ENCODE measurements at regions not wholly inside any gene's neighbourhood (a gene's known extent, or its start where the extent isn't known, plus 50 kb on each side); places are given as distances from the start of the nearest gene placed in this dataset.

GRCh38 chr5:34511481-34511880 is 144.6 kb upstream of the RAI14 start:
- DNase-seq, result no peak

- DNase-seq, result no peak
Observed at GRCh38 chr5:34511915-34512314, 144.2 kb upstream of the RAI14 start.

DNA sequence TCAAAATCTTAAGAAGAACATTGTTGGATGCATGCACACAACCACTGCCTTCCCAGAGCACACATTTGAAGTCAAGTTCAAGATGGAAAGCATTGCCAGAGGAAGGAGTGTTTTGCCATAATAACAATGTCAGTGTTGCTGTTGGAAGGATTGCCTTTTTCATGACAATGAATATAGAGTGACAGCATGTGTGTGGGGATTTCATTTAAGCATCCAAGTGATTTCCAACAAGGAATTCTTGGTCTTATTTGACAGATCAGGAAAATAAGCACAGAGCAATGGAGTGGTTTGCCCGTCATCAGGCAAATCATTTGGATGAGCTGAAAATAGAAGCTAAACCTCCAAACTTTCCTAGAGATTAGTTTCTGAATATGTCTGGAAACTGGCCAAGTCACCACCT is 140.0 kb upstream of the RAI14 start:
- no peak for DNase-seq

DNA sequence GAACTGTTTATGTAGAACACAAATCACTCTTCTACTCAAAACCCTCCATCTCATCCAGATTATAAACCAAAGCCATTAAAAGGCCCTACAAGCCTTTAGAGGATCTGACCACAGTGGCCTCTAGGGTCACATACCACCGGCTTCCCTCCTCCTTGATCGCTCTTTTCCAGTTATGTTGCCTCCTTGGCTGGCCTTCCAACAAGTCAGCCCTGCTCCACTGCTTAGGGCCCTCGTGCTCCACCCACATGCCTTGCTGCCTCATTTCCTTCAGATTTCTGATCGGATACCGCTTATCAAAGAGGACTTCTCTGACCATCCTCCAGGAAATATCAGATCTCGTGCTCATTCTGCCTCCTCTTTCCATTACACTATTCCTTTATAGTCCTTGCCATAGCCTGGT is 139.4 kb upstream of the RAI14 start:
- DNase-seq, result no peak

- no peak for DNase-seq
Observed at GRCh38 chr5:34517249-34517648, 138.9 kb upstream of the RAI14 start.

DNA sequence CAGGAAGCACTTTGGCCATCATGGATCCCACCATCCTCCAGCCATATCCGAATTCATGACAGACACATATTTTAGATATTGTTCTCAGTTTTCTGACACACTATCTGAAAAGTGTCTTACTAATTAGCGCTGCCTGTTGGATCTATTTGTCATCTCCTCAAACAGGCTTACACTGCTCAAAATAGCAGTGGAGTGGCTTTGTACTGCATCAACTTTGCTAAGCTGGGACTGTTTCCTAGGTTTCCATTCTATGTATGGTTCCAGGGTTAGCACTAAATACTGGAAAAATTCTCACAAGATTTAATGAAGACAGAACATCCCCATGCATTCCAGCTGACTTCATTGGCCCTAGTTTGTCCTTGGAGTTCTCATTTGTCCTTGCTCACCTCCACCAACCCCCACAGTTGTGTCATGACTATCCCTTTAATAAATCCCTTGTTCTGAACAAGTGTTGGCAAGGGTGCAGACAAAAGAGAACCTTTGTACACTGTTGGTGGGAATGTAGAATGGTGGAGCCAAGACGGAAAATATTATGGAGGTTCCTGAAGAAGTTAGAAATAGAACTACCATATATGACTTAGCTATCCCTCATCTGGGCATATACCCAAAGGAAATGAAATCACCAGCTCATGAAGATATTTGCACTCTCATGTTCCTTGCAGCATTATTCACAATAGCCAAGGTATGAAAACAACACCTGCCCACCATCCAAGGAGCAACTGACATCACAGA is 136.5 kb upstream of the RAI14 start:
- no peak for DNase-seq

DNA sequence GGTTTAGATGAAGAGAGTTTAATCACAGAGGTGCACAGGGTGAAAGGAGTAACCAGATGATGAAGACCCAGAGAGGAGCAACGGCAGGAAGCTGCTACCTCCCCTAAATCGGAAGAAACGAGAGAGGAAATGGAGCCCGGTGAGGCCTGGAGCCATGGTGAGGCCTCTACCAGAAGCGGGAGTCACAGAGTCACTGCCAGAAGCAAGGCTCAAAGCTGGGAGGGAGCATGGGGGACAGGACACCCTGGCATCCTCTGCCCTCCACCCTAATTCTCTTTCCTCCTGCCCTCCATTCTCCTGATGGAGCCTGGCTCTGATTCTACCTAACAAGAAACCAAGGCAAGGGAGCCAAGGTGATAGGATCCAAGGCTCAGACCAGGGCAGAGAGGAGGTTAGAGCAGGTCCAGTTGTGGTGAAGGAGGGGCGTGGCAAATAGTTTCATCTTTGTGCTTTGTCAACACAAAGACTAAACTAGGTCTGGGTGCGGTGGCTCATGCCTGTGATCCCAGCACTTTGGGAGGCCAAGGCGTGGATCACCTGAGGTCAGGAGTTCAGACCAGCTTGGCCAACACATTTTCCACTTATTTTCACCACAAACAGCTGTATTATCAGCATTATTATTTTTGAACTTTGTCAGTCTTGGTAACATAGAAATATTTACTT is 134.4 kb upstream of the RAI14 start:
- no peak for DNase-seq

- DNase-seq, result peak; percentile 51
Observed at GRCh38 chr5:34522599-34523386, 133.3 kb upstream of the RAI14 start.

DNA sequence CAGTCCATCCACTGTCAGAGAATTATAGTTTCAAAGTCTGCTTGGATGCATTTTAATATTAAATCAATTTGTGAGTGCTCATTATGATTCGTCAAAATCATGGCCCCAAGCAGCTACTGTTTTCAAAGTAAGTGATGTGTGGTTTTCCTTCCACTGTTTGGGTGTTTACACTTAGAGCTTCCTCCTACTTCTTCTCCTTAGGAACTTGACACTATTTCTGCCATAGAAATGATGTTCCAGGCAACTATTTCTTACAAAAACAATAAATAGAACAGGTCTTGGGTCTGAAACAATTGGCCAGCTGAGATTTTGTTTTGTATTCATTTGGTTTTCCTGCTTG is 132.8 kb upstream of the RAI14 start:
- DNase-seq, result no peak

- no peak for DNase-seq
Observed at GRCh38 chr5:34524123-34524522, 132.0 kb upstream of the RAI14 start.

DNA sequence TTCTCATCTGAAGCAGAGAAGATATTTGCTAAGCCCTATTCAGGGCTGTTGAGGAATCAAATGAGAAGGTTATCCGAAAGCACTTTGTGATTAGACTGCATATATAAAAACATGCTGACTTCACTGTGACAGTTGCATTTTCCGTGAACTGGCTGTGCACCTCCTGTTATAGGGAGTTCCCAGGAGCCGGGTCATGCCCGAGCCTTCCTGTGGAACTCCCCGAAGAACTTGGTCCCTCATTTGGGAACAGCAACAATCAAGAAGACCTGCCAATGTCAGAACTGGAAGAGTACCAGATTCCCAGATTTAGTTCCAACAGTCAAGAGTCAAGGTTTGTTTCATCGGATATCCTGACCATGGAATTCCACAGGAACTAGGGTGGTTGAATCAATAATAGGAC is 130.4 kb upstream of the RAI14 start:
- no peak for DNase-seq

DNA sequence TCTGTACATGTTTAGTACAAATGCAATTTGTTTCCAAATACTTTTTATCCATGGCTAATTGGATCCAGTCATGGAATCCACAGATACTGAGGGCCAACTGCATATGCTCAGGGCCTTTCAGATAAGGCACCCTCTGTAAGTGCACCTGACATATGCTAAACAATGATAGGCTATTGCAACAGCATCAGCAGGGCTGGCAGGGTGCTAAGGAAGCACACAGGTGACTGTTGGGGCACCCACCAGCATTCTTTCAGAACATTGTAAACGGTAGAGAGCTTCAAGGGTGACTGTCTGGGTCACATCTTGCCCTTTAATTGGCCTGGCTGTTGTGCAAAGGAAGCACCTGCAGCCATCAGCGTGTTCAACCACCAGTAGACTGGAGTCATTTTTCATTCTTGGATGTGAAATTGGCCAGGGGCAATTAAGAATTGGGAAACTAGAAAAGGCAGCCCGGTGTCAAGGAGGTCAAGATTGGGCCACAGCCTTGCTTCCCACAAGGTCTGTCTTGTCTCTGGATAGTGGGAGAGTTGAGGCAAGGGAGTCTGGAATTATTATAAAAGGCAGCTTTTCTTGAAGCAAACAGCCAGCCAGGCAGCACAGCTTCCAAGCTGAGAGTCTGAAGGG is 129.3 kb upstream of the RAI14 start:
- no peak for DNase-seq

DNA sequence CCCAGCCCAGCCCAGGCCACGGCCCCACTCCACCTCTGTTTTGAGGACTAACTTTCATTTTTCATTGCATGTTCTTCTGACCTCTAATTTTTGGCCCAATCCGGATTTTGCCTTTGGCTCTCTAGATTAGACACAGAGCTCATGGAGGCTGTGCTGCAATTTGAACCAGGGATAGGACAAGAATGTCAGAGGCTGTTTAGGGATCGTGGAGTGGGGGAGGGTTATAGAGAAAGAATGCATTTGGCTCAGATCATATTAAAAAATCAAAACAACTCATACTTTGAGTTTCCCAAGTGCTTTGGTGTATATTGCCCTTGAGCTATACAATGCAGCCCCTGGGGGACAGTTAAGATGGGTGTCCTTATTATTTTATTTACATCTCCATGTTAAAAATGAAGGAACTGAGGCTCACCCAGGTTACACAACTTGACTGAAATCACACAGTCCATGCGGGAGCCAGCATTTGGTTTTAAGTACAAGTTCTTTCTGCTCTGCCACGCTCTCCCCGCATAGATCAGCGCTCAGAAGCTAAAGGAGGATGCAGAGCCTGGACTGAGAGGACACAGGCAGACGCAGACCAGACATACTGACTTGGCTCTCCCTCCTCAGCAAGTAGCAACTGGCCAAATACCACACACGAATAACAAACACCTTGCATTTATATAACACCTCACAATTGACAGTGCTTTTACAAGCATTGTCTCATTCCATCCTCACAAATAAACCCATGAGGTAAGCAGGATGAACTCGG is 126.4 kb upstream of the RAI14 start:
- no peak for DNase-seq

DNA sequence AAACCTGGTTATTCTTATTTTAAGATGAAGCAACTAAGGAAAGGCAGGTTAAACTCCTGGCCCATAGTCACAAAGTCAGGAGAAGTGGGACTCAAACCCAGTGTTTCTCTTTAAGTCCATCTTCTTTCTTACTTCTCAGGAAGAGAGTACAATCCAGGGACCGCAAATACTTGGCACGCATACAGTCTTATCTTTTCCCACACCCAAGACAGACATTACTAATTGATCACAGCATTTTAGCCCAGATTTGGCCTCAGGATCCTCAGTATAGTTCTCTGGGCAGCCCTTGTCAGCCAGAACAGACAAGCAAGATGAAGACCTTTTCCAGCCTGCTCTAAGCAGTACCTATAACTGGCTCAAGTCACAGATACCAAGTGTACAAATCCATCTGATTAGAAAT is 125.5 kb upstream of the RAI14 start:
- DNase-seq, result no peak

- DNase-seq, result no peak
Observed at GRCh38 chr5:34531751-34532360, 124.3 kb upstream of the RAI14 start.

DNA sequence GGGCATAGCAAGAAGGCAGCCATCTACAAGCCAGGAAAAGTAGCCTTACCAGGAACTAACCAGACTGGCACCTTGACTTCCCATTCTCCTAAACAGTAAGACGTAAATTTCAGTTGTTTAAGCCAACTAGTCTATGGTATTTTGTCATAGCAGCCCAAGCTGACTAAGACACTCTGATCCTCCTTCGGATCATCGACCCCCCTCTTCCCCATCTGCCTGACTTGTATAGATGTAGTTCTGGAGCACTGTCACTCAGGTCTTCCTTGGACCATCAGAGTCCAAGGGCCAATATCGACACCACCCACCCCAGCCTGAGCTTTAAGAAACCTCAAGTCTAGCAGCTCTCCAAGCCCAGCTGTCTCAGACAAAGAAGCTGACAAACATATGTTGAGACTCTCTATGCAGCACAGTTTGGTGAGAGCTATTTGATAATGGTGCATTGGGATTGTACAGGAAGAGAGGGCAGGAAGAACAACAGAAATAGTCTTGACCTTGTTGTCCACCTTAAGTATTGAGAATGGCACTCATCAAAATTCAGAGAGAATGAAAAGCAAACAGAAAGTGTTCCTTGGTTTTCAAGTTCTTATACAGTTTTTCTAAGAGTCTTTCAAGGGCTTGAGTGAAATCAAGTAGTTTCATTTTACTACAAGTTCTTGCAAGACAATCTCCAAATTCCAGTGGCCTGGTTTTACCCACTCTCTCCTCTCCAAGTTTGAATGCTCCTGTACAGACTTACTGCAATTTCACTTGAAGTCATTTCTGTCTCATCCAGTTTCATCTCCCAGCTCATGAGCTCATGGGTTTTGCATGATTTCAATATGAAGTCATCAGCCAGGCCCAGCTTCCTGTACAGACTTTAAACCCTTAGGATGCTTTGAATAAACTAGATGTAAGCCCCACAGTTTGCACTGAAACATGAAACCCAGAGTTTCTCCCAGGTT is 122.3 kb upstream of the RAI14 start:
- DNase-seq, result no peak

GRCh38 chr5:34534523-34535103 is 121.5 kb upstream of the RAI14 start:
- DNase-seq, result no peak

- no peak for DNase-seq
Observed at GRCh38 chr5:34535433-34535832, 120.7 kb upstream of the RAI14 start.

DNA sequence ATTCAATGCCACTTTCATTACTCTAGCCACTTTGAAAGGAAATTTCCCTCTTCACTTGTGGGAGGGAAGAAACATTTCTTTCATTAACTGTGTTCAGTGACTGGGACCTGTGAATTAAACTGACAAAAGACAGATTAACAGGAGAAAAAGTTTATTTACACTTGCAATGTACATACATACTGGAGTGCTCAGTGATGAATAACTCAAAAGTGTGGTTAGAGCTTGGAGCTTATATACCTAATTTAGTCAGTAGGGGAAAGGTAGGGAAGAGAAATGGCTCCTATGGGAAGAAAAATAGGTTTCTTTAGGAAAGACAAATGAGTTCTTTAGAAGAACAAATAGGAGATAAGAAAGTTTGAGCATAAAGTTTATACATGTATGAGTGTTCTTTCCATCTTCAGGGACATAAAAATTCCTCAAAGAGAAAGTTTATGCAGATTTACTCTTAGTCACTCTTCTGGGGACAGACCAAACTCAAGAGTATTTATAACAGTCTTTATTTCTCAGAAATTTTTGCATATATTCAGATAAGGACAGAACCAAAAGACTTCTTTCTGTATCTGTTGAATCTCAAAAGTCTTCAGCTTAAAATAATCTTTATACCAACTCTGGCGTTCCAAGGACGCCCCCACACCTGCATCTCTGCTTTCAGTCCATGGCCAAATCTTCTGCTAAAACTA is 120.0 kb upstream of the RAI14 start:
- DNase-seq, result no peak

DNA sequence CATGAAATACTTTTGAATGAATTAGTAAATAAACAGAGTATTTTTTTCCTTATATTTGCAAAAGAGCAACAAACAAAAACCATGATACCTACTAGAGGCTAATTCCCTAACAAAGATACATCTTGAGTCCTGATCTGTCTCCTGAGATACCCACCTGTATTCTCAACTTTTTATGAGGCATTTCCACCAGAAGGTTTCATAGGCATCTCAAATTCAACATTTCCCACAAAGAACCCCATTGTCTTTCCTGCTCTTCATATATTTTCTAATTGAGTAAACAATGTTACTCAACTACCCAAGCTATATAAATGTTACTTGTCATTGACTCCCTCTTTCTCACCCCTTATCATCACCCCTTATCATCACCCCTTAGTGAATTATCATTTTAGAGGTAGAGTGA is 119.4 kb upstream of the RAI14 start:
- no peak for DNase-seq
